K562 (cell line): ENCODE measurements at regions not wholly inside any gene's neighbourhood (a gene's known extent, or its start where the extent isn't known, plus 50 kb on each side); places are given as distances from the start of the nearest gene placed in this dataset.

ENCODE experiments used
- ATAC-seq: fragments of 200-7000 bp; cut with Tn5 transposase; 3 replicates; pipeline ENCODE4 v1.9.1; 2020; ENCODE audit warnings: moderate library complexity
- BruUV-seq: library from RNA; stranded (reverse); fragments of 400-500 nt; replicated peaks from 2 replicates; lab custom pipeline; 2021; lab: Mats Ljungman, UMichigan
- CTCF ChIA-PET: fragments of 300-600 bp; formaldehyde crosslinking; extraction: SDS; loops from one replicate; lab custom pipeline; 2021; ENCODE audit warnings: low intra/inter-chr PET ratio; lab: Yijun Ruan, JAX
- POLR2A ChIA-PET: fragments of 300-600, 350-650 bp; sonication (Branson Sonifier 250); formaldehyde crosslinking; extraction: SDS; loops from one replicate; lab custom pipeline; 2021; ENCODE audit warnings: antibody characterized with exemption, inconsistent platforms; lab: Yijun Ruan, JAX
- DNase-seq, 4 experiments: peaks; one replicate each; pipeline versions ENCODE4 v3.0.0 to v3.0.0-alpha.2; 2011 to 2018; ENCODE audit warnings: low spot score in 3 of 4, mixed read lengths in 3 of 4; ENCODE audit errors: extremely low read depth in 1 of 4
- FAIRE-seq: peaks from 2 replicates; lab custom pipeline; 2011; peaks lifted over from hg19 to GRCh38; lab: Jason Lieb, UNC
- H2AFZ ChIP-seq: 2 replicates; pipeline ENCODE4 v1.6.0; 2011; ENCODE audit warnings: low read depth, low read length, control low read depth, inconsistent platforms
- H3K27ac ChIP-seq: fragments of 200-600 bp; 3 replicates; pipeline ENCODE4 v1.8.0; 2011; ENCODE audit warnings: low read depth, mild to moderate bottlenecking, control low read depth, inconsistent platforms, low read length, moderate library complexity, mixed read lengths; ENCODE audit errors: extremely low read depth
- H3K27me3 ChIP-seq, 2 experiments: fragments of 300-600 bp in 1 of 2; 2 replicates in 1 of 2; 3 replicates in 1 of 2; pipeline versions ENCODE4 v1.6.0 to v1.8.0; 2011; ENCODE audit warnings: inconsistent platforms in 2 of 2, low read length in 2 of 2, mild to moderate bottlenecking in 1 of 2, mixed read lengths in 1 of 2, moderate library complexity in 1 of 2; ENCODE audit not compliant: control insufficient read depth in 2 of 2, insufficient read depth in 2 of 2
- H3K36me3 ChIP-seq: fragments of 300-600 bp; 3 replicates; pipeline ENCODE4 v1.8.0; 2011; ENCODE audit warnings: mild to moderate bottlenecking, low read length, inconsistent platforms; ENCODE audit not compliant: control insufficient read depth, insufficient read depth
- H3K4me1 ChIP-seq, 2 experiments: fragments of 200-600 bp in 1 of 2; replicated peaks in 1 of 2; 2 replicates in 1 of 2; 3 replicates in 1 of 2; pipeline versions ENCODE4 v1.5.1 to v1.8.0; 2011; ENCODE audit warnings: inconsistent platforms in 2 of 2, low read length in 2 of 2, mild to moderate bottlenecking in 1 of 2, mixed read lengths in 1 of 2, moderate library complexity in 1 of 2; ENCODE audit not compliant: control insufficient read depth in 2 of 2, insufficient read depth in 2 of 2
- H3K4me2 ChIP-seq: 2 replicates; pipeline ENCODE4 v1.6.1; 2011; ENCODE audit warnings: low read length, control low read depth, inconsistent platforms, mixed read lengths; ENCODE audit not compliant: insufficient read depth
- H3K4me3 ChIP-seq: fragments of 200-600 bp; sonication (generic), shearing (Covaris generic); 2 replicates; pipeline ENCODE4 v1.5.1; 2016; ENCODE audit warnings: control low read depth, inconsistent platforms
- H3K79me2 ChIP-seq: fragments of 200-600 bp; 3 replicates; pipeline ENCODE4 v1.8.0; 2011; ENCODE audit warnings: low read length, inconsistent platforms; ENCODE audit not compliant: control insufficient read depth, insufficient read depth
- H3K9ac ChIP-seq, 2 experiments: 2 replicates each; pipeline versions ENCODE4 v1.6.0 to v1.6.1; 2011; ENCODE audit warnings: low read depth in 2 of 2, low read length in 2 of 2, control low read depth in 1 of 2, inconsistent platforms in 1 of 2, mild to moderate bottlenecking in 1 of 2, mixed read lengths in 1 of 2; ENCODE audit not compliant: insufficient read depth in 1 of 2
- H3K9me1 ChIP-seq: one replicate; pipeline ENCODE4 v1.6.0; 2011; ENCODE audit warnings: inconsistent platforms, mild to moderate bottlenecking, low read length, moderate library complexity; ENCODE audit not compliant: control insufficient read depth, insufficient read depth
- H3K9me3 ChIP-seq: replicated peaks from 2 replicates; pipeline ENCODE4 v1.5.1; 2011; ENCODE audit warnings: low read depth, low read length, inconsistent platforms; ENCODE audit not compliant: control insufficient read depth, insufficient read depth
- H4K20me1 ChIP-seq: replicated peaks from 2 replicates; pipeline ENCODE4 v1.6.1; 2011; ENCODE audit warnings: low read length, inconsistent platforms, mixed read lengths; ENCODE audit not compliant: control insufficient read depth, insufficient read depth
- BHLHE40 ChIP-seq: IDR thresholded peaks from 2 replicates; pipeline ENCODE4 v1.6.1; 2011; ENCODE audit warnings: low read length, improper control_type of control experiment
- BRF2 ChIP-seq: IDR thresholded peaks from 3 replicates; pipeline ENCODE4 v1.6.1; 2011; ENCODE audit warnings: borderline replicate concordance, mild to moderate bottlenecking; ENCODE audit not compliant: insufficient read length, insufficient read depth
- CBX3 ChIP-seq, 2 experiments: IDR thresholded peaks; 1 replicate in 1 of 2; 2 replicates in 1 of 2; pipeline ENCODE4 v1.6.1; 2012; ENCODE audit warnings: inconsistent platforms in 2 of 2, low read length in 2 of 2, borderline replicate concordance in 1 of 2, control low read depth in 1 of 2
- CTCFL ChIP-seq: IDR thresholded peaks from 2 replicates; pipeline ENCODE4 v1.6.1; 2011; ENCODE audit warnings: borderline replicate concordance, low read depth, mild to moderate bottlenecking, moderate library complexity, low read length; ENCODE audit not compliant: insufficient read depth, poor library complexity, severe bottlenecking
- ETS2 ChIP-seq: IDR thresholded peaks from 2 replicates; pipeline ENCODE4 v1.6.1; 2016; ENCODE audit warnings: borderline replicate concordance, missing genetic modification characterization, mild to moderate bottlenecking, moderate library complexity, missing compliant biosample characterization; ENCODE audit not compliant: poor library complexity, severe bottlenecking
- EWSR1 ChIP-seq: fragments of 450-650 bp; IDR thresholded peaks from 2 replicates; pipeline ENCODE4 v1.6.1; 2018; ENCODE audit warnings: borderline replicate concordance, mild to moderate bottlenecking, low read depth, moderate library complexity; ENCODE audit not compliant: partially characterized antibody
- HCFC1 ChIP-seq: IDR thresholded peaks from 2 replicates; pipeline ENCODE4 v1.6.1; 2012; ENCODE audit warnings: low read depth, low read length, improper control_type of control experiment
- HMBOX1 ChIP-seq: sonication (generic); IDR thresholded peaks from 2 replicates; pipeline ENCODE4 v1.6.1; 2016
- IRF1 ChIP-seq: sonication (generic); formaldehyde crosslinking; IDR thresholded peaks from 2 replicates; pipeline ENCODE4 v1.8.0; 2022; ENCODE audit warnings: missing genetic modification reagents, mild to moderate bottlenecking, borderline replicate concordance
- KLF10 ChIP-seq: fragments of 250-450 bp; sonication (Bioruptor Pico); IDR thresholded peaks from 2 replicates; pipeline ENCODE4 v1.6.1; 2021; ENCODE audit warnings: matching md5 sums
- RBM17 ChIP-seq: fragments of 200-400 bp; formaldehyde crosslinking; IDR thresholded peaks from 2 replicates; pipeline ENCODE4 v1.6.1; 2017; ENCODE audit warnings: low read depth, mild to moderate bottlenecking, low read length, borderline replicate concordance
- SMAD1 ChIP-seq: fragments of 150-350 bp; IDR thresholded peaks from 2 replicates; pipeline ENCODE4 v1.6.1; 2014; ENCODE audit warnings: low read length, low read depth; ENCODE audit not compliant: partially characterized antibody
- SRSF3 ChIP-seq: fragments of 200-400 bp; formaldehyde crosslinking; IDR thresholded peaks from 2 replicates; pipeline ENCODE4 v1.6.1; 2016; ENCODE audit warnings: mild to moderate bottlenecking, low read length, moderate library complexity; ENCODE audit not compliant: insufficient read depth
- ZNF143 ChIP-seq: sonication (generic); formaldehyde crosslinking; IDR thresholded peaks from 2 replicates; pipeline ENCODE4 v1.9.0; 2022; ENCODE audit warnings: mild to moderate bottlenecking, missing genetic modification reagents
- ZNF507 ChIP-seq: conservative IDR thresholded peaks from 2 replicates; pipeline ENCODE4 v1.6.1; 2017; ENCODE audit warnings: missing genetic modification characterization, missing compliant biosample characterization
- WGBS: fragments of 100-300 bp; shearing (Covaris generic); methylation state at CpG from one replicate; pipeline ENCODE4 v1.1.6; 2016; ENCODE audit warnings: low coverage, mixed read lengths; ENCODE audit not compliant: insufficient coverage; ENCODE audit errors: missing lambda C conversion rate; 5-methylcytosine and 5-hydroxymethylcytosine counted together
- in situ Hi-C: fragments of 300-500 bp; cut with MboI; formaldehyde crosslinking; loops from 4 replicates; pipeline ENCODE4 v1.15.0; 2018; ENCODE audit warnings: inconsistent platforms, mixed read lengths
- intact Hi-C: fragments of 100-400 bp; cut with micrococcal nuclease; formaldehyde crosslinking; loops from 2 replicates; pipeline ENCODE4 v1.14.2; 2022

- no peak overlapping the region for H2AFZ ChIP-seq
- TF ChIP-seq HCFC1, result no peak
- TF ChIP-seq EWSR1, result no peak
- TF ChIP-seq KLF10, result no peak
- no peak for TF ChIP-seq SRSF3
- no peak for TF ChIP-seq ETS2 (tag)
- no peak for TF ChIP-seq BHLHE40
- no peak for TF ChIP-seq RBM17
- TF ChIP-seq SMAD1, result no peak
- TF ChIP-seq ZNF143, result no peak
- no peak for TF ChIP-seq IRF1 (CRISPR knock-in tag)
- no peak for TF ChIP-seq CBX3 (IDR thresholded peaks at IDR 0.05; ENCODE audit: borderline replicate concordance in 1 of 2, low read length in 2 of 2)
- TF ChIP-seq ZNF507 (tag), result no peak
- no peak for TF ChIP-seq CTCFL
- TF ChIP-seq HMBOX1, result no peak
- no peak for TF ChIP-seq BRF2
- no TSS peak for BruUV-seq
- H3K9me1 ChIP-seq, result no peaks in the 10 kb centered on the region
- no peaks in the 10 kb centered on the region for H3K9me3 ChIP-seq
- WGBS, result 0% methylated on average over 3 of the region's 3 CpGs
- ChIA-PET CTCF (interaction anchor here (0.7 kb wide), 1 partner anchor 143 kb away, joined by 4 read pairs; no protein-coding TSS in a partner anchor), POLR2A (no interaction called here)
- no peaks in the 10 kb centered on the region for H3K27me3 ChIP-seq
- H3K9ac ChIP-seq, result no peak overlapping the region
- H3K4me3 ChIP-seq, result no peak overlapping the region
- DNase-seq, result no peak
- in situ Hi-C loops (no loop called here), intact Hi-C loops (no loop called here)
- H4K20me1 ChIP-seq, result no peaks in the 10 kb centered on the region
- no peaks in the 10 kb centered on the region for H3K79me2 ChIP-seq
- no peak for ATAC-seq
- no peak for FAIRE-seq
- no peak overlapping the region for H3K4me2 ChIP-seq
- H3K4me1 ChIP-seq, result no peaks in the 10 kb centered on the region
- no peaks in the 10 kb centered on the region for H3K36me3 ChIP-seq
- no peak overlapping the region for H3K27ac ChIP-seq
These were observed 256.9 kb downstream of the PTBP2 start for GRCh38 chr1:96978444-96978843.
